Spleen (tissue), 11 donors: ENCODE measurements at regions not wholly inside any gene's neighbourhood (a gene's known extent, or its start where the extent isn't known, plus 50 kb on each side); places are given as distances from the start of the nearest gene placed in this dataset.

Experiments used
- DNase-seq: peaks from one replicate; pipeline ENCODE4 v3.0.0-alpha.2; 2020
- H3K27ac ChIP-seq, 8 donors: fragments of 200-600 bp; sonication (generic) in 7 of 8; 1 replicate in 4 of 8; 2 replicates in 4 of 8; pipeline versions ENCODE4 v1.5.0 to v1.8.0; 2016 to 2021; ENCODE audit warnings: inconsistent platforms in 4 of 8, mild to moderate bottlenecking in 4 of 8, moderate library complexity in 1 of 8
- H3K27me3 ChIP-seq, 7 donors: fragments of 200-600 bp; sonication (generic) in 6 of 7; replicated peaks in 1 of 7; 1 replicate in 4 of 7; 2 replicates in 3 of 7; pipeline versions ENCODE4 v1.5.0 to v1.8.0; 2016 to 2021; ENCODE audit warnings: inconsistent platforms in 3 of 7, mild to moderate bottlenecking in 1 of 7
- H3K36me3 ChIP-seq, 6 donors: fragments of 200-600 bp; sonication (generic) in 5 of 6; 1 replicate in 4 of 6; 2 replicates in 2 of 6; pipeline versions ENCODE4 v1.5.0 to v1.8.0; 2016 to 2021; ENCODE audit warnings: inconsistent platforms in 2 of 6
- H3K4me1 ChIP-seq, 6 donors: fragments of 200-600 bp; sonication (generic) in 5 of 6; 1 replicate in 3 of 6; 2 replicates in 3 of 6; pipeline versions ENCODE4 v1.5.0 to v1.8.0; 2016 to 2021; ENCODE audit warnings: inconsistent platforms in 3 of 6
- H3K4me3 ChIP-seq, 8 donors: fragments of 200-600 bp; sonication (generic) in 7 of 8; 1 replicate in 4 of 8; 2 replicates in 4 of 8; pipeline versions ENCODE4 v1.5.0 to v1.8.0; 2016 to 2021; ENCODE audit warnings: inconsistent platforms in 4 of 8, mild to moderate bottlenecking in 4 of 8, moderate library complexity in 2 of 8
- H3K9me3 ChIP-seq, 8 donors: fragments of 200-600 bp; sonication (generic) in 7 of 8; 1 replicate in 4 of 8; 2 replicates in 4 of 8; pipeline versions ENCODE4 v1.5.0 to v1.8.0; 2016 to 2021; ENCODE audit warnings: inconsistent platforms in 4 of 8
- POLR2A ChIP-seq, 3 donors: fragments of 450-650 bp; IDR thresholded peaks; one replicate each; pipeline ENCODE4 v1.5.1; 2017; ENCODE audit warnings: antibody characterized with exemption in 3 of 3, mild to moderate bottlenecking in 1 of 3
- POLR2AphosphoS5 ChIP-seq, 3 donors: sonication (generic); formaldehyde crosslinking; IDR thresholded peaks; one replicate each; pipeline ENCODE4 v1.5.1; 2017; ENCODE audit warnings: antibody characterized with exemption in 3 of 3
- WGBS, 5 donors: extraction: QIAGEN DNeasy Blood & Tissue Kit in 3 of 5; methylation state at CpG; one replicate each; pipeline versions ENCODE4 v1.1.5 to v1.1.7; 2013 to 2018; 5-methylcytosine and 5-hydroxymethylcytosine counted together
- intact Hi-C: fragments of 100-400 bp; cut with DNase I; formaldehyde crosslinking; loops from one replicate; pipeline ENCODE4 v1.15.0; 2023; ENCODE audit warnings: low total_unique reads
- TF ChIP-seq, protein P1 (sequence below), 11 experiments: fragments of 200-600 bp in 7 of 11; fragments of 450-650 bp in 4 of 11; sonication (generic) in 4 of 11; IDR thresholded peaks in 8 of 11; conservative IDR thresholded peaks in 3 of 11; 1 replicate in 7 of 11; 2 replicates in 4 of 11; pipeline versions ENCODE4 v1.4.0 to v1.8.0; 2016 to 2021; ENCODE audit warnings: antibody characterized with exemption in 11 of 11, inconsistent platforms in 4 of 11, mild to moderate bottlenecking in 1 of 11
- donor health status: healthy with polysubstance abuse.
- donor health status: DM: no; HTN: no; CAD: no; lungs with moderate emphysema.
- donor health status: DM: no; HTN: no; CAD: no.
- donor health status: Bipolar disorder and iron deficiency.
- donor health status: healthy.
- donor health status: DM: no; HTN: no; CAD: no.
- donor health status: DM: yes; HTN: yes; CAD: no.

DNA sequence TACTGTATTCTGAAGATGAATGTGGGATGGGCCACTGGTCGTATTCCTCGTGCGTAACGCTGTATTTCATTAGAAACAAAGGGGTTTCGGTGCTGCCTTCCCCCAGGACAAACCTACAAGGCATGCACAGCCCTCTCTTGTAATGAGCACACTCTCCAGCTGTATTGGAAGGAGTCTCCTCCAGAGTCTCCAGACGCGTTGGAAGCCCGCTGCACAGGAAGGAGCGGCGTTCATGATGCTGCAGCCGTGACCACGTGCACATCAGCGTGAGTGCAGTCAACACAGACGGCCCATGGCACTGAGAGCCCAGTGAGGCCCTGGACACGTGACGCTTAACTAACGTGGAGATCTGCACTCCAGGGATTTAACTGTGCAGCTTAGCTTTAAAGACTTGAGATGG lies 209.0 kb upstream of the IRX1 start:
- no peak overlapping the region for H3K27ac ChIP-seq
- H3K4me1 ChIP-seq = no peaks in the 10 kb centered on the region
- TF ChIP-seq POLR2AphosphoS5 (IDR thresholded peaks at IDR 0.05) (no peak), POLR2A (IDR thresholded peaks at IDR 0.05) (no peak)
- TF ChIP-seq, protein P1, sequence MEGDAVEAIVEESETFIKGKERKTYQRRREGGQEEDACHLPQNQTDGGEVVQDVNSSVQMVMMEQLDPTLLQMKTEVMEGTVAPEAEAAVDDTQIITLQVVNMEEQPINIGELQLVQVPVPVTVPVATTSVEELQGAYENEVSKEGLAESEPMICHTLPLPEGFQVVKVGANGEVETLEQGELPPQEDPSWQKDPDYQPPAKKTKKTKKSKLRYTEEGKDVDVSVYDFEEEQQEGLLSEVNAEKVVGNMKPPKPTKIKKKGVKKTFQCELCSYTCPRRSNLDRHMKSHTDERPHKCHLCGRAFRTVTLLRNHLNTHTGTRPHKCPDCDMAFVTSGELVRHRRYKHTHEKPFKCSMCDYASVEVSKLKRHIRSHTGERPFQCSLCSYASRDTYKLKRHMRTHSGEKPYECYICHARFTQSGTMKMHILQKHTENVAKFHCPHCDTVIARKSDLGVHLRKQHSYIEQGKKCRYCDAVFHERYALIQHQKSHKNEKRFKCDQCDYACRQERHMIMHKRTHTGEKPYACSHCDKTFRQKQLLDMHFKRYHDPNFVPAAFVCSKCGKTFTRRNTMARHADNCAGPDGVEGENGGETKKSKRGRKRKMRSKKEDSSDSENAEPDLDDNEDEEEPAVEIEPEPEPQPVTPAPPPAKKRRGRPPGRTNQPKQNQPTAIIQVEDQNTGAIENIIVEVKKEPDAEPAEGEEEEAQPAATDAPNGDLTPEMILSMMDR (IDR thresholded peaks at IDR 0.05 in 8 of 11, conservative IDR thresholded peaks at IDR 0.05 in 3 of 11) = no peak
- intact Hi-C loops = no loop called here
- no peaks in the 10 kb centered on the region for H3K36me3 ChIP-seq
- no peak for DNase-seq
- no peak overlapping the region for H3K4me3 ChIP-seq
- H3K9me3 ChIP-seq = peaks cover 0 to 18% (median 2%) of the 10 kb centered on the region in 8 donors
- H3K27me3 ChIP-seq = no peaks in the 10 kb centered on the region
- WGBS, 5 donors = 76 to 92% (median 85%) methylated on average over 17 of the region's 17 CpGs

DNA sequence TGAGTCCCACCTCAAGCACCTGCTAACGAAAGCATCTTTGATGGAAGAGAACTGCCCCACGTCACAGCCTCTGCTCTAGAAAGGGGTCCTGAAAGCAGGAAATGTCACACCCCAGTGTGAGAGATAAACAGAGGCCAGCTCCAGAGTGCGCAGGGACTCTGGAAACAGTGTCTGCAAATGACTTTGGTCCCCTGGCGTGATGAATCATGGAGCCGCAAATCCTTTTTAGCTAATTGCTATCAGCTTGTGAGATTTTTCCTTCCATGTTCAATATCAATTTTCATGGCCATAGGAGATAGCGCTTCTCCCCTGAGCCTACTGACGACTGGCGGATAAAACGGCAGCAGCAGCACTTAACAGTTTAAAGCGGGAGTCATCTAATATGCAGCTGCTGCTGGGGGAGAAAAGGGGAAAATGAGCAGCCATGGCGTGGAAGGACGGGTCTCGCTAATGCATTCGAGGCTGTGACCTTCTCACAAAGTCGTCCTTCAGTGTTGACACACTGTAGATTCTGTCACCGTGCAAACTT lies 209.6 kb upstream of the IRX1 start:
- Histone ChIP-seq H3K9me3 (peaks cover 0 to 14% (median 2%) of the 10 kb centered on the region in 8 donors), H3K36me3 (no peaks in the 10 kb centered on the region), H3K4me3 (no peak overlapping the region), H3K27me3 (no peaks in the 10 kb centered on the region), H3K4me1 (no peaks in the 10 kb centered on the region), H3K27ac (no peak overlapping the region)
- intact Hi-C loops = no loop called here
- TF ChIP-seq POLR2AphosphoS5 (IDR thresholded peaks at IDR 0.05) = no peak
- no peak for DNase-seq
- WGBS, 5 donors = 56 to 74% (median 66%) methylated on average over 16 of the region's 16 CpGs

DNA sequence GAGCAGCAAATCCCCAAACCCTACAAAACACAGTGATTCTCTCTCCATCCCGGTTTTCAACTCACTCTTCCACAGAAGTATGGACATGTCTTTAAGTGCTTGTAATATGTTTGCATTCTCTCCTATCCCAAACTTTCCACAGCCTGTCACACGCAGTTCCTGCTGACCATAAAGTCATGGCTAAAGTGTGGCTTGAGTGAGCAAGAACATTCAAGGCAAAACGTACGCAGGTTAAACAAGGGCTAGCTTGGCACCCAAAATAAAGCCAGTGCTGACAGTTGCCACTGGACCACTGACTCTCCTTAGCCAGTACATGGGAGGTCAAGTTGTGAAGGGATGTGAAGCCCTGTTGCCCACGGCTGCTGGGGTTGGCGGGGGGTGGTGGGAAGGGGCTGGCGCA lies 211.1 kb upstream of the IRX1 start:
- Histone ChIP-seq H3K9me3 (peaks cover 0 to 11% (median 2%) of the 10 kb centered on the region in 8 donors), H3K4me1 (no peaks in the 10 kb centered on the region), H3K4me3 (no peak overlapping the region), H3K36me3 (no peaks in the 10 kb centered on the region), H3K27ac (no peak overlapping the region), H3K27me3 (no peaks in the 10 kb centered on the region)
- 87 to 90% (median 89%) methylated on average over 7 of the region's 7 CpGs for WGBS, 5 donors
- TF ChIP-seq POLR2A (IDR thresholded peaks at IDR 0.05) (no peak), POLR2AphosphoS5 (IDR thresholded peaks at IDR 0.05) (no peak)
- TF ChIP-seq, protein P1 (IDR thresholded peaks at IDR 0.05 in 8 of 11, conservative IDR thresholded peaks at IDR 0.05 in 3 of 11) = no peak
- intact Hi-C loops = no loop called here
- DNase-seq = no peak

DNA sequence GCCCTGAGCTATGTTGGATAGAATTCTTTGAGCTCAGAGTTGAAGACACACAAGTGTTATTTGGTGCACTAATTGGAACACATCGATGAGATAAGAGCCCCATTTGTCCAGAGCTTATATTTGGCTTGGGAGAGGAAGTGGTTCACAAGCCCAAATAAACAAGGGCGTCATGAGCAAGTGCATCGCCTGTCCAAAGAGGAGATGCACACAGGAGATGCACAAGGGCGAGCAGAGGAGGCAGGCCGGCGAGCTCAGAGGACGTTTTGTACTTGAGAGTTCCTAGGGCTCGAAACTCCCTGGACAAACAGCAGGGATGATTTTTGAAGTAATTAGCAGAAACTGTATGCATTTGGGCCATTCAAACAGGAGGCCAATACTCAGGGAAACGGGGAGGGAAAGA lies 212.8 kb upstream of the IRX1 start:
- intact Hi-C loops = no loop called here
- TF ChIP-seq, protein P1 (IDR thresholded peaks at IDR 0.05 in 8 of 11, conservative IDR thresholded peaks at IDR 0.05 in 3 of 11) = no peak
- TF ChIP-seq POLR2A (IDR thresholded peaks at IDR 0.05) (no peak), POLR2AphosphoS5 (IDR thresholded peaks at IDR 0.05) (no peak)
- WGBS, 5 donors = 77 to 82% (median 81%) methylated on average over 9 of the region's 9 CpGs

DNA sequence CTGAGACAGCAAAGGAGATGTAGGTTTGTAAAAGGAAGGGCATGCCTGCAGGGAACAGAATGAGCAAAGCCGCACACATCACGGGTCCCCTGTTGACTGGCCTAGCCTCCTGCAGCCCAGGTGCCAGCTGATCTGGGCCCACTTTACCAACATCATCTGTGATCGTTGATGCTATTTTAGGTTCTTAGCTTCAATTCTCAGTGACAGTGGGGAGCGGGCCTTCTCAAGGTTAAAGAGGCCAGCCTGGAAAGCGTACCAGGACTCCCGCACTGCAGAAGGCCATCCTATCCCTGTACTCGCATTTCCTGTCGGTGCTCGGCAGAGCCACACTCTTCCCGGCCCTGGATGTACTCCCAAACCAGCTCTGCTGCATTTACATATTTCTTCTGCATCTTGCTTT lies 213.5 kb upstream of the IRX1 start:
- Histone ChIP-seq H3K27me3 (no peaks in the 10 kb centered on the region), H3K36me3 (no peaks in the 10 kb centered on the region), H3K27ac (no peak overlapping the region), H3K9me3 (peaks cover 0 to 11% (median 2%) of the 10 kb centered on the region in 8 donors), H3K4me1 (no peaks in the 10 kb centered on the region), H3K4me3 (no peak overlapping the region)
- intact Hi-C loops = no loop called here
- DNase-seq = no peak
- 74 to 84% (median 75%) methylated on average over 10 of the region's 10 CpGs for WGBS, 5 donors
- no peak for TF ChIP-seq POLR2A (IDR thresholded peaks at IDR 0.05)

More for the DNA sequence above, 212.8 kb upstream of the IRX1 start:
- Histone ChIP-seq H3K4me1 (no peaks in the 10 kb centered on the region), H3K4me3 (no peak overlapping the region), H3K9me3 (peaks cover 0 to 11% (median 2%) of the 10 kb centered on the region in 8 donors), H3K27me3 (no peaks in the 10 kb centered on the region), H3K36me3 (no peaks in the 10 kb centered on the region), H3K27ac (no peak overlapping the region)
- DNase-seq = no peak
